ENCODE measurements at regions not wholly inside any gene's neighbourhood (a gene's known extent, or its start where the extent isn't known, plus 50 kb on each side); places are given as distances from the start of the nearest gene placed in this dataset.

DNA sequence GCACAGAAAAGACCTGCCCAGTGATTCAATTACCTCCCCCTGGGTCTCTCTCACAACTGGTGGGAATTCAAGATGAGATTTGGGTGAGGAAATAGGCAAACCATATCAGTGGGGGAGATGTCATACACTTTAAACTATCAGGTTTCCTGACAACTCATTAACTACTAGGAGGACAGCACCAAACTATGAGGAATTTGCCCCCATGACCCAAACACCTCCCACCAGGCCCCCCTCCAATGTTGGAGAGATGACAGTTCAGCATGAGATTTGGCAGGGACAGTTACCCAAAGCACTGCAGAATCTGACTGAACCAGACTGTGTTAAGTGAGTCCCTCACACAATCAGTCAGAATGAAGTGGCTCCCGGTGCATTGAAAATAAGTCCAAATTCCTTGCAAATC lies 148.0 kb downstream of the TTLL2 start:
- TF ChIP-seq, protein P1, sequence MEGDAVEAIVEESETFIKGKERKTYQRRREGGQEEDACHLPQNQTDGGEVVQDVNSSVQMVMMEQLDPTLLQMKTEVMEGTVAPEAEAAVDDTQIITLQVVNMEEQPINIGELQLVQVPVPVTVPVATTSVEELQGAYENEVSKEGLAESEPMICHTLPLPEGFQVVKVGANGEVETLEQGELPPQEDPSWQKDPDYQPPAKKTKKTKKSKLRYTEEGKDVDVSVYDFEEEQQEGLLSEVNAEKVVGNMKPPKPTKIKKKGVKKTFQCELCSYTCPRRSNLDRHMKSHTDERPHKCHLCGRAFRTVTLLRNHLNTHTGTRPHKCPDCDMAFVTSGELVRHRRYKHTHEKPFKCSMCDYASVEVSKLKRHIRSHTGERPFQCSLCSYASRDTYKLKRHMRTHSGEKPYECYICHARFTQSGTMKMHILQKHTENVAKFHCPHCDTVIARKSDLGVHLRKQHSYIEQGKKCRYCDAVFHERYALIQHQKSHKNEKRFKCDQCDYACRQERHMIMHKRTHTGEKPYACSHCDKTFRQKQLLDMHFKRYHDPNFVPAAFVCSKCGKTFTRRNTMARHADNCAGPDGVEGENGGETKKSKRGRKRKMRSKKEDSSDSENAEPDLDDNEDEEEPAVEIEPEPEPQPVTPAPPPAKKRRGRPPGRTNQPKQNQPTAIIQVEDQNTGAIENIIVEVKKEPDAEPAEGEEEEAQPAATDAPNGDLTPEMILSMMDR (IDR thresholded peaks at IDR 0.05), result no peak
- no peak for TF ChIP-seq POLR2A (IDR thresholded peaks at IDR 0.05)

Data from right lobe of liver (tissue), 4 donors.